Neural progenitor cell (in vitro differentiated cells): ENCODE measurements at regions not wholly inside any gene's neighbourhood (a gene's known extent, or its start where the extent isn't known, plus 50 kb on each side); places are given as distances from the start of the nearest gene placed in this dataset.

Source experiments
- DNase-seq: peaks from one replicate; pipeline ENCODE4 v3.0.0-alpha.2; 2016; ENCODE audit warnings: low spot score
- H2AFZ ChIP-seq: fragments of 200-600 bp; sonication (generic); replicated peaks from 2 replicates; pipeline ENCODE4 v1.6.1; 2016; ENCODE audit warnings: antibody characterized with exemption
- H3F3A ChIP-seq: fragments of 200-600 bp; sonication (generic); 2 replicates; pipeline ENCODE4 v1.6.1; 2016; ENCODE audit warnings: antibody characterized with exemption, low read depth
- H3K27ac ChIP-seq: fragments of 200-600 bp; sonication (generic); 2 replicates; pipeline ENCODE4 v1.5.1; 2016; ENCODE audit warnings: mild to moderate bottlenecking
- H3K27me3 ChIP-seq: fragments of 200-600 bp; sonication (generic); 2 replicates; pipeline ENCODE4 v1.6.1; 2016; ENCODE audit warnings: mild to moderate bottlenecking, moderate library complexity
- H3K36me3 ChIP-seq: fragments of 200-600 bp; sonication (generic); 2 replicates; pipeline ENCODE4 v1.5.1; 2016
- H3K4me1 ChIP-seq: fragments of 200-600 bp; sonication (generic); 2 replicates; pipeline ENCODE4 v1.6.1; 2016; ENCODE audit warnings: mixed run types
- H3K4me2 ChIP-seq: fragments of 200-600 bp; sonication (generic); 2 replicates; pipeline ENCODE4 v1.6.1; 2016
- H3K4me3 ChIP-seq: fragments of 200-600 bp; sonication (generic); 2 replicates; pipeline ENCODE4 v1.5.1; 2016
- H3K79me2 ChIP-seq: fragments of 200-600 bp; sonication (generic); 2 replicates; pipeline ENCODE4 v1.6.1; 2016; ENCODE audit warnings: low read depth
- H3K9ac ChIP-seq: fragments of 200-600 bp; sonication (generic); 2 replicates; pipeline ENCODE4 v1.6.1; 2016
- H3K9me3 ChIP-seq: fragments of 200-600 bp; sonication (generic); 2 replicates; pipeline ENCODE4 v1.5.1; 2016; ENCODE audit warnings: low read depth
- H4K20me1 ChIP-seq: fragments of 200-600 bp; sonication (generic); 2 replicates; pipeline ENCODE4 v1.6.1; 2016; ENCODE audit warnings: low read depth
- H3K27ac Mint-ChIP-seq: 3 replicates; pipeline ENCODE4 v1.8.0; 2021; ENCODE audit warnings: mixed read lengths
- H3K27me3 Mint-ChIP-seq: 2 replicates; pipeline ENCODE4 v1.8.0; 2022; ENCODE audit warnings: low read depth, mild to moderate bottlenecking, inconsistent platforms, moderate library complexity, mixed read lengths; ENCODE audit not compliant: insufficient read depth
- H3K36me3 Mint-ChIP-seq: 3 replicates; pipeline ENCODE4 v1.8.0; 2021; ENCODE audit warnings: mixed read lengths
- H3K4me1 Mint-ChIP-seq: 3 replicates; pipeline ENCODE4 v1.8.0; 2021; ENCODE audit warnings: mixed read lengths
- H3K4me3 Mint-ChIP-seq: 3 replicates; pipeline ENCODE4 v1.8.0; 2021; ENCODE audit warnings: mild to moderate bottlenecking, moderate library complexity, mixed read lengths
- H3K9me3 Mint-ChIP-seq: 3 replicates; pipeline ENCODE4 v1.8.0; 2020; ENCODE audit warnings: mixed read lengths
- EZH2 ChIP-seq: fragments of 200-600 bp; sonication (generic); IDR thresholded peaks from 2 replicates; pipeline ENCODE4 v1.6.1; 2017; ENCODE audit warnings: antibody characterized with exemption, mild to moderate bottlenecking, moderate library complexity
- EZH2phosphoT487 ChIP-seq: fragments of 200-600 bp; sonication (generic); IDR thresholded peaks from 2 replicates; pipeline ENCODE4 v1.6.1; 2017; ENCODE audit warnings: antibody characterized with exemption
- TF ChIP-seq, protein P1 (sequence below): fragments of 200-600 bp; sonication (generic); IDR thresholded peaks from 2 replicates; pipeline ENCODE4 v1.5.1; 2017; ENCODE audit warnings: antibody characterized with exemption, mild to moderate bottlenecking

- Histone ChIP-seq H2AFZ (no peak overlapping the region), H3K27me3 (no peaks in the 10 kb centered on the region), H3K4me1 (no peaks in the 10 kb centered on the region), H3K27ac (no peak overlapping the region), H3K4me2 (no peak overlapping the region), H3K36me3 (no peaks in the 10 kb centered on the region), H3K79me2 (no peaks in the 10 kb centered on the region), H4K20me1 (no peaks in the 10 kb centered on the region), H3K9me3 (peaks cover 4% of the 10 kb centered on the region), H3K4me3 (no peak overlapping the region), H3F3A (no peaks in the 10 kb centered on the region), H3K9ac (no peak overlapping the region)
- H3K27me3 Mint-ChIP-seq: peaks cover 3% of the 10 kb centered on the region
- H3K4me3 Mint-ChIP-seq: no peak overlapping the region
- no peak for DNase-seq
- no peaks in the 10 kb centered on the region for H3K36me3 Mint-ChIP-seq
- H3K9me3 Mint-ChIP-seq: peaks cover 7% of the 10 kb centered on the region
- H3K27ac Mint-ChIP-seq: no peak overlapping the region
- no peaks in the 10 kb centered on the region for H3K4me1 Mint-ChIP-seq
- TF ChIP-seq EZH2phosphoT487 (no peak), EZH2 (no peak)
- TF ChIP-seq, protein P1, sequence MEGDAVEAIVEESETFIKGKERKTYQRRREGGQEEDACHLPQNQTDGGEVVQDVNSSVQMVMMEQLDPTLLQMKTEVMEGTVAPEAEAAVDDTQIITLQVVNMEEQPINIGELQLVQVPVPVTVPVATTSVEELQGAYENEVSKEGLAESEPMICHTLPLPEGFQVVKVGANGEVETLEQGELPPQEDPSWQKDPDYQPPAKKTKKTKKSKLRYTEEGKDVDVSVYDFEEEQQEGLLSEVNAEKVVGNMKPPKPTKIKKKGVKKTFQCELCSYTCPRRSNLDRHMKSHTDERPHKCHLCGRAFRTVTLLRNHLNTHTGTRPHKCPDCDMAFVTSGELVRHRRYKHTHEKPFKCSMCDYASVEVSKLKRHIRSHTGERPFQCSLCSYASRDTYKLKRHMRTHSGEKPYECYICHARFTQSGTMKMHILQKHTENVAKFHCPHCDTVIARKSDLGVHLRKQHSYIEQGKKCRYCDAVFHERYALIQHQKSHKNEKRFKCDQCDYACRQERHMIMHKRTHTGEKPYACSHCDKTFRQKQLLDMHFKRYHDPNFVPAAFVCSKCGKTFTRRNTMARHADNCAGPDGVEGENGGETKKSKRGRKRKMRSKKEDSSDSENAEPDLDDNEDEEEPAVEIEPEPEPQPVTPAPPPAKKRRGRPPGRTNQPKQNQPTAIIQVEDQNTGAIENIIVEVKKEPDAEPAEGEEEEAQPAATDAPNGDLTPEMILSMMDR: no peak
Observed at GRCh38 chrX:120726294-120726693, 96.4 kb upstream of the C1GALT1C1 start.

- Mint-ChIP-seq H3K4me1 (no peaks in the 10 kb centered on the region), H3K27me3 (peaks cover 3% of the 10 kb centered on the region), H3K4me3 (no peak overlapping the region), H3K9me3 (peaks cover 9% of the 10 kb centered on the region), H3K27ac (no peak overlapping the region), H3K36me3 (no peaks in the 10 kb centered on the region)
- TF ChIP-seq EZH2 (no peak), EZH2phosphoT487 (no peak)
- TF ChIP-seq, protein P1: no peak
- H3K27ac ChIP-seq: no peak overlapping the region
- H3K9me3 ChIP-seq: peaks cover 4% of the 10 kb centered on the region
- no peaks in the 10 kb centered on the region for H3K4me1 ChIP-seq
- H3K4me3 ChIP-seq: no peak overlapping the region
- H3K9ac ChIP-seq: no peak overlapping the region
- H3K79me2 ChIP-seq: no peaks in the 10 kb centered on the region
- no peaks in the 10 kb centered on the region for H3K36me3 ChIP-seq
- H3K27me3 ChIP-seq: no peaks in the 10 kb centered on the region
- H4K20me1 ChIP-seq: no peaks in the 10 kb centered on the region
- no peak overlapping the region for H3K4me2 ChIP-seq
- H2AFZ ChIP-seq: no peak overlapping the region
- no peak for DNase-seq
- no peaks in the 10 kb centered on the region for H3F3A ChIP-seq
Observed at GRCh38 chrX:120725874-120726273, 96.0 kb upstream of the C1GALT1C1 start.

DNA sequence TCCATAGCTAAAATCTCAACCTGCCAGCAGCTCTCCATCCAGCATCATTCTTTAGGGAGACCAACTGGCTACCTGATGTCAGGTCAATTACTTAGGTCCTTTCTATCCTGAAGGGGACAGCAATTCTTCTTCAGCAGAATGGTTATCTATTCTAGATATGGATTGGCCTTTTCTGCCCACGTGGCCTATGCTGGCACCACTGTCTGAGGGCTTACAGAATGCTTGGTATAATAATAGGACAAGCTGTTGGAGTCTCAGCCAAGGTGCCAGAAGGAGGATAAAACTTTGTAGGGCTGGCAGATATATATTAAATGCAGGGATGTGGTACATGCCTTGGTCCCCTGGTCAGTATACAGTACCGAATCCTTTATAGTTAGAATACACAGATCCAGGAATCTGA, 89.8 kb upstream of the C1GALT1C1 start:
- H3K4me2 ChIP-seq: no peak overlapping the region
- DNase-seq: no peak

More for the DNA sequence above, 89.8 kb upstream of the C1GALT1C1 start:
- Mint-ChIP-seq H3K9me3 (peaks cover 8% of the 10 kb centered on the region), H3K4me1 (no peaks in the 10 kb centered on the region), H3K4me3 (no peak overlapping the region), H3K27ac (no peak overlapping the region), H3K36me3 (no peaks in the 10 kb centered on the region), H3K27me3 (peaks cover 2% of the 10 kb centered on the region)
- Histone ChIP-seq H3K36me3 (no peaks in the 10 kb centered on the region), H3K79me2 (no peaks in the 10 kb centered on the region), H3K4me1 (no peaks in the 10 kb centered on the region), H3K27ac (no peak overlapping the region), H4K20me1 (no peaks in the 10 kb centered on the region), H3K9ac (no peak overlapping the region), H3K4me3 (no peak overlapping the region), H3K9me3 (peaks cover 4% of the 10 kb centered on the region), H3F3A (no peaks in the 10 kb centered on the region), H3K27me3 (no peaks in the 10 kb centered on the region), H2AFZ (no peak overlapping the region)
- TF ChIP-seq EZH2: no peak
- TF ChIP-seq EZH2phosphoT487: no peak
- TF ChIP-seq, protein P1: no peak
